Skin epidermis (tissue), 12 donors: ENCODE measurements at regions not wholly inside any gene's neighbourhood (a gene's known extent, or its start where the extent isn't known, plus 50 kb on each side); places are given as distances from the start of the nearest gene placed in this dataset.
"Not testable (repeated sequence)": the region's sequence is repeated elsewhere in the genome, so short reads cannot be mapped to it uniquely, and the experiment has no call there.

Experiments
- H3K27ac ChIP-seq, 21 experiments: fragments of 200-600 bp; sonication (generic) in 11 of 21; one replicate each; pipeline ENCODE4 v1.5.0; 2020; ENCODE audit warnings: mild to moderate bottlenecking in 3 of 21, inconsistent platforms in 2 of 21, moderate library complexity in 2 of 21
- H3K4me3 ChIP-seq, 7 experiments: fragments of 200-600 bp; sonication (generic) in 2 of 7; one replicate each; pipeline ENCODE4 v1.5.0; 2020; ENCODE audit warnings: inconsistent platforms in 2 of 7, mild to moderate bottlenecking in 2 of 7, moderate library complexity in 1 of 7

GRCh38 chr5:110865400-110866094, 126.7 kb downstream of the SLC25A46 start:
- Histone ChIP-seq H3K4me3 (no peak overlapping the region), H3K27ac (no peak overlapping the region)

- H3K27ac ChIP-seq, result no peak overlapping the region
- no peak overlapping the region for H3K4me3 ChIP-seq
Measured at GRCh38 chr5:110869927-110870326, 131.1 kb downstream of the SLC25A46 start.

- no peak overlapping the region for H3K4me3 ChIP-seq
- no peak overlapping the region for H3K27ac ChIP-seq
Measured at GRCh38 chr5:110872200-110872599, 133.4 kb downstream of the SLC25A46 start.

GRCh38 chr5:110872963-110873362, 134.2 kb downstream of the SLC25A46 start:
- H3K27ac ChIP-seq, result no peak overlapping the region

DNA sequence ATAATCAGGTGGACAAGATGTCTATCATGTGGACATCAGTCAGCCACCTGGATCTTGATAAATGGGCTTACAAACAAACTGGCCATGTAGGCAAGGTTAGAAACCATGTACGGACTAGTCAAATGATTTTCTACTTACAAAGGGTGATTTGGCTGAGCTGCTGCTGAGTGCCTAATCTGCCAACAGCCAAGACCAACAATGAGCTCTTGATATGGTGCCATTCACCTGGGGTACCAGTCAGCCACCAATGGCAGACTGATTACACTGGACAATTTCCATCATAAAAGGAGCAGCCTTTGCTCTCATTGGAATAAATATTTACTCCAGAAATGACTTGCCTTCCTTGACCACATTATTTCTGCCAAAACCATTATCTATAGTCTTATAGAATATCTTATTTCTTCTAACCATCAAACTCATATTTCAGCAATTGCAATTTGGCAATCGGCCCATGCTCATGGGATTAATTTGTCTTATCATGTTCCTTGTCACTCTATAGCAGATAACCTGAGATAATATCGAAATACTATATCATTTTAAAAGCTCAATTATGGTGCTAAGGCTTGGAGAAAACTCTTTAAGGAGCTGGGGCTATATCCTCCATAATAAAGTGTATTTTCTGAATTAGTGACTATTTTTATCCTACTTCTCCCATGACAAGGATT, 135.1 kb downstream of the SLC25A46 start:
- no peak overlapping the region for H3K27ac ChIP-seq
- H3K4me3 ChIP-seq, result no peak overlapping the region

More at GRCh38 chr5:110872963-110873362, 134.2 kb downstream of the SLC25A46 start:
- no peak overlapping the region for H3K4me3 ChIP-seq

DNA sequence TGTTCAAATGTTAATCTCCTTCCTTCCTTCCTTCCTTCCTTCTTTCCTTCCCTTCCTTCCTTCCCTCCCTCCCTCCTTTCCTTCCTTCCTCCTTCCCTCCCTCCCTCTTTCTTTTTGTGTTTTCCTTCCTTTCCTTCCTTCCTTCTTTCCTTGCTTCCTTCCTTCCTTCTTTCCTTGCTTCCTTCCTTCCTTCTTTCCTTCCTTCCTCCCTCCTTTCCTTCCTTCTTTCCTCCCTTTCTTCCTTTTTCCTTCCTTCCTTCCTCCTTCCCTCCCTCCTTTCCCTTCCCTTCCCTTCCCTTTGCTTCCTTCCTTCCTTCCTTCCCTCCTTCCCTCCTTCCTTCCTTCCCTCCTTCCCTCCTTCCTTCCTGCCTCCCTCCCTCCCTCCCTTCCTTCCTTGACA, 136.3 kb downstream of the SLC25A46 start:
- H3K4me3 ChIP-seq, H3K27ac ChIP-seq: not testable (repeated sequence)

DNA sequence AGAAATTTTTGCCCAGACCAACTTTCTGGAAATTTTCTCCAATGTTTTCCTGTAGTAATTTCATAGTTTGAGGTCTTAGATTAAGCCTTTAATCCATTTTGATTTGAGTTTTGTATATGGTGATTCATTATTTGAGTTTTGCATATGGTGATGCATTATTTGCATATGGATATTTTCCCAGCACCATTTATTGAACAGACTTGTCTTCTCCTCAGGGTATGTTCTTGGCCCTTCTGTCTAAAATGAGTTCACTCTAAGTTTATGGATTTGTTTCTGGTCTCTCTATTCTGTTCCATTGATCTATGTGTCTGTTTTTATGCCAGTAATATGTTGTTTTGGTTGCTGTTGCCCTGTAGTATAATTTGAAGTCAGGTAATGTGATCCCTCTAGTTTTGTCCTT, 139.3 kb downstream of the SLC25A46 start:
- H3K27ac ChIP-seq, result no peak overlapping the region
- no peak overlapping the region for H3K4me3 ChIP-seq

DNA sequence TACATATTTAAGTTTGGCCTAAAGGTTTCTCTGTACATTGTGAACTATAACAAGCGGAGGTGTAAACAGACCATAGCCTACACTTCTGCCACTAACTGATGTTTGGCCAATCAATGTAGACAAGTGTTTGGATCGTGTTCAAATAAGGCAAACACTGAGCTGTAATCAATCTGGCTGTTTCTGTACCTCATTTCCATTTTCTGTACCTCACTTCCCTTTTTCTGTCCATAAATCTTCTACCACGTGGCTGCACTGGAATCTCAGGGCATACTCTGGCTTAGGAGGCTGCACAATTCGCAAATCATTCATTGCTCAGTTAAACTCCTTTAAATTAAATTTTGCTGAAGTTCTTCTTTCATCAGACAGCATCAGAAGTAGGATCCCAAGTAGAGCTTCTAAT, 140.9 kb downstream of the SLC25A46 start:
- H3K4me3 ChIP-seq, result no peak overlapping the region
- H3K27ac ChIP-seq, result no peak overlapping the region

DNA sequence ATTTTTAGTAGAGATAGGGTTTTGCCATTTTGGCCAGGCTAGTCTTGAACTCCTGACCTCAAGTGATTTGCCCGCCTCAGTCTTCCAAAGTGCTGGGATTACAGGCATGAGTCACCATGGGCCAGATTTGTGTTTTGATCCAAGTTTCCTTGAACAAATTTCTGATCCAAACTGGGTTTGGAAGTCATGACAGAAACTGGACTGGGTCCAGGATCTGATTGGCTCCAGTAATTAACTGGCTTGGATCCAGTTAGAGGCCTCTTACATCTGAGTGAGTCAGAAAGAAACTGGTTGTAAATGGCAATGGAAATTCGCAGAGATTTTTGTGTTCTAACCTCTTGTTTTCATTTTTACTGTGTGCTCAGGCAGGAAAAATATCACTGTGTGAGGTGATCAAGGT, 141.6 kb downstream of the SLC25A46 start:
- H3K27ac ChIP-seq, result no peak overlapping the region
- no peak overlapping the region for H3K4me3 ChIP-seq

DNA sequence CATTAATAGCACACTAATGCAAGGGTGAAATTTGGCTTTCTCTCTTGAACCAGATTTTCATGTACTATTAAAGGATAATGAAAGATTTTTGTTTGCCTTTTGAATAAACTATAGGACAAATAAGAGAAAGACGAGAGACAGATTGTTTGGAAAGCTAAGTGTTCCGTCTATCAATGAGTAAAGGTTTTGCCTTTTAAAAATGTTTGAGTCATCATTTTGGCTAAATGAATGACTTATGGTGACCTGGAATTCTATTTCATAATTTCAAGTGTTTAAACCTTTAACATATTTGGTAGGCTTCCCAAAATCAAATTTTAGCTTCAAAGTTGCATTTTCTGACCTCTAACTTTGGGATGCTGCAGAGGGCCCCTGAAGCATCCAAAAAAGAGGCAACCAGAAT, 145.2 kb downstream of the SLC25A46 start:
- Histone ChIP-seq H3K4me3 (no peak overlapping the region), H3K27ac (no peak overlapping the region)

GRCh38 chr5:110887170-110887569, 148.4 kb downstream of the SLC25A46 start:
- H3K27ac ChIP-seq, H3K4me3 ChIP-seq: not testable (repeated sequence)

- not testable (repeated sequence) for H3K4me3 ChIP-seq, H3K27ac ChIP-seq
Measured at GRCh38 chr5:110893854-110894483, 155.2 kb downstream of the SLC25A46 start.

GRCh38 chr5:110894805-110895204, 156.0 kb downstream of the SLC25A46 start:
- Histone ChIP-seq H3K27ac (no peak overlapping the region), H3K4me3 (no peak overlapping the region)

GRCh38 chr5:110896901-110897300, 158.1 kb downstream of the SLC25A46 start:
- Histone ChIP-seq H3K27ac (no peak overlapping the region), H3K4me3 (no peak overlapping the region)

GRCh38 chr5:110899566-110900412, 161.0 kb downstream of the SLC25A46 start:
- no peak overlapping the region for H3K27ac ChIP-seq

DNA sequence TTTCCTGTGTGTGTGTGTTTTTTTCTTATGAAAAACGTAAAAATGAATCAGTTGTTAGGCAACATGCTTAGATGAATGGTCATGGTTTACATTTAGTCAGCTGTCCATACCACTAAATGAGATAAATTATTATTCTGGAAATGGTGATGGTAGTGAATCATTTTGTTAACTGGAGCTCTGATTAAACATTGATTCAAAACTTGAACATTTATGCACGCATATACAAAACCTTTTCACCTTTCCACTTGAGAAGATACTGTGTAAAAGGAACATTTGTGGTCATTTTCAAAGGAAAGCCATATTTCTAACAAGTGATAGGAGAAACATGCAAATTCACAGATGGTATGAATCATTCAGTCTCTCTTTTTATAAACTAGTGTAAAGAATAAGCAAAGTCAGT, 162.0 kb downstream of the SLC25A46 start:
- Histone ChIP-seq H3K4me3 (no peak overlapping the region), H3K27ac (no peak overlapping the region)

More at GRCh38 chr5:110899566-110900412, 161.0 kb downstream of the SLC25A46 start:
- H3K4me3 ChIP-seq, result no peak overlapping the region

DNA sequence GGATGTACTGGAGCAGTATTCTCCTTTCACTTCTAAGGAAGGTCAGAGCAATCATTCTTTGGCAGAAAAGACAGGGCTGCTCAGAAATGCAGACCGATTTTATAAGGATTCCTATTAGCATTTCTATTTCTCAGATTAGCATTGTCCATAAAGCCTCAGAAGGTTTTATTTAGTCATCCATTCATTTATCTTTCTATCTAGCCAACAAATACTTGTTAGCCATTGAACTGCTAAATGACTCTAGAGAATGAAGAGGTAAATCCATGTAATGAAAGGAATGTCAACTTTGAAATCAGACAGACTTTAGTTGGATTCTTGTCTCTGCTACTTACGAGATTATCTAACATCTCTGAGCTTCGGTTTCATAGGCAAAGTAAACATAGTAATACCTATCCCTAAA, 165.2 kb downstream of the SLC25A46 start:
- Histone ChIP-seq H3K27ac (no peak overlapping the region), H3K4me3 (no peak overlapping the region)

DNA sequence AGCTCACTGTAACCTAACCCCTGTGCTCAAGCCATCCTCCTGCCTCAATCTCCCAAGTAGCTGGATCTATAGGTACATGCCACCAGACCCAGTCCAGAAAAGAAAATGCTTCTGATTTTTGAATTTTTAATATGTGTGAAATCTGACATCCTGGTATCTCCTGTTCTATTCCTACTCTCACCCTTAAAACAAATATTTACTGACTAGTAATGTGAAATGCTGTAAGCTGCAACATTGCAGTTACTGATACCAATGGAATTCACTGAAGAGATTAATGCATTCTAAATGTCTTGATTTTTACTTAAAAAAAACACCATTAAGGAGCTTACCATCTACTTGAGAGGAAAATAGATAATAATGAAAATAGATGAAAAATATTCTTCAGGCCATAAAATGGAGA, 162.7 kb upstream of the TSLP start:
- Histone ChIP-seq H3K27ac (no peak overlapping the region), H3K4me3 (no peak overlapping the region)

DNA sequence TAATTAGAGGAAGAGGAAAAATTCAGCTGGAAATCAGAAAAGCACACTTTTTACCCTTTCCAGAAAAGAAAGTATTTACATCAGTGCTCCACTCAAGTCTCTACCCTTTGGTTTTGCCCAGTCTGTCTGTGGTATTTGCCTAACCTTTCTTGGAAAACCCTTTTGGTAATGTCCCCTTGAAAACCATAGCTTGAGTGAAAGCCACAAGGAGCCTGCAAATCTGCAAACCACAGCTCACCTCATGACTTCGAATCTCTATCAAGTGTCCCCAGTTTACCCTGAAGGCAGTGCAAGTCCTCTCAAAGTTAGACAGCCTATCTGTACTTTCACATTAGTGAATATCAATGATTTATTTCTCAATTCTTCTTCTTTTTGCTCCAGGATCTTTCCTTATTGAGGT, 162.1 kb upstream of the TSLP start:
- no peak overlapping the region for H3K27ac ChIP-seq

GRCh38 chr5:110909950-110910349, 161.6 kb upstream of the TSLP start:
- Histone ChIP-seq H3K4me3 (no peak overlapping the region), H3K27ac (no peak overlapping the region)

More for the DNA sequence above, 162.1 kb upstream of the TSLP start:
- H3K4me3 ChIP-seq, result no peak overlapping the region
